NCI-H460 (cell line): ENCODE measurements at regions not wholly inside any gene's neighbourhood (a gene's known extent, or its start where the extent isn't known, plus 50 kb on each side); places are given as distances from the start of the nearest gene placed in this dataset.

ENCODE experiments used
- DNase-seq: peaks from one replicate; pipeline ENCODE4 v3.0.0-alpha.2; 2016; ENCODE audit warnings: low read depth; ENCODE audit errors: extremely low read depth

DNA sequence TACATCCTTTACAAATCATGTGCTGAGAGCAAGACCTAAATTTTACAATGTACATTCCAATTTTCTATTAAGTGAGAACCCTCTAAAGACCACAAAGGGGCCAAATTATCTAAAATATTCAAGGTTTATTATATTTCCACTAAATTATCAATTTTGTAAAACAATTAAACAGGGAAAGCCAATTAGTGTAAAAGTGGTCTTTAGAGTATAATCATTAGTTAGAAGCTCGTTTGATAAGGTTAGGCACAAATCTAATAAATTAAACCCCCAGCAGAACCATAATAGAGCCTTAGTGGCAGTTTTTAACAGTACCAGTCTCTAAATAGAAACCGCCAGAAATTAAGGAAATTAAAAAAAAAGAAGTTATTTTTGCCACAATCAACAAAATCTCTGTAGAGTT lies 249.1 kb upstream of the MANEA start:
- DNase-seq: no peak

DNA sequence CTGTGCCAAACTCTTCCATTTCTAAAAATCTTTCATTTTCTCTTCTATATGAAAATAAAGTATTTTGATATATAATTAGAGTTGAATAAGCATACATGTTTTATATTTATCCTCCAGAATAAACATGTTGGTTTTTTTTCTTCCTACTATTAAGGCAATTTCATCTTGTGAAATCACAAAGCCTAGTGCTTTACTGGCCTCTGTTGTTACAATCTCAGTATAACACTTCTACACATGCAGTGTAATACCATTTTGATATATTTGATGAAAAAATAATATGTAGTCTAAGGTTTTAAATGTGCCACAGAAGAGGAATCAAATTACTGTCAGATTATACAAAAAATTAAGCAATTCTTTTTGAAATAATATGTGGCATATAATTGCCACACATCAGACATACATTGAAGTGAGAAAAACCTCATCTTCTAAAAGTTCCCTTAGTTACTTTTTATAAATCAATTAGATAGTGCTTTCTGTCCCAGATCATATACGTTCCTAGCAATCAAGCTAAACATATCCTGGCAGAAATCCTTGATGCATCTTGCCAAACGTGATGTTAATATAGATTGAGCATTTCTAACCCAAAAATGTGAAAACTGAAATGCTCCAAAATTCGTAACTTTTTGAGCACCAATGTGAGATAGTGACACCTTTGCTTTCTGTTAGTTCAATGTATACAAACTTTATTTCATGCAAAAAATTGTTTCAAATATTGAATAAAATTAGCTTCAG lies 225.1 kb upstream of the MANEA start:
- no peak for DNase-seq

DNA sequence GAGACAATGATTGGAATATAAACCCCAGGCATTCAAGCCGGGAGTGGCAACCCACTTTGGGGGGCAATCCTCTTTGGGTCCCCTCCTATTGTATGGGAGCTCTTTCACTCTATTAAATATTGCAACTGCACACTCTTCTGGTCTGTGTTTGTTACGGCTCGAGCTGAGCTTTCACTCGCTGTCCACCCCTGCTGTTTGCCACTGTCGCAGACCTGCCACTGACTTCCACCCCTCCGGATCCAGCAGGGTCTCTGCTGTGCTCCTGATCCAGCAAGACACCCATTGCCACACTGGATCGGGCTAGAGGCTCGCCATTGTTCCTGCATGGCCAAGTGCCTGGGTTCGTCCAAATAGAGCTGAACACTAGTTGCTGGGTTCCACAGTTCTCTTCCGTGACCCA lies 222.8 kb upstream of the MANEA start:
- DNase-seq: no peak

DNA sequence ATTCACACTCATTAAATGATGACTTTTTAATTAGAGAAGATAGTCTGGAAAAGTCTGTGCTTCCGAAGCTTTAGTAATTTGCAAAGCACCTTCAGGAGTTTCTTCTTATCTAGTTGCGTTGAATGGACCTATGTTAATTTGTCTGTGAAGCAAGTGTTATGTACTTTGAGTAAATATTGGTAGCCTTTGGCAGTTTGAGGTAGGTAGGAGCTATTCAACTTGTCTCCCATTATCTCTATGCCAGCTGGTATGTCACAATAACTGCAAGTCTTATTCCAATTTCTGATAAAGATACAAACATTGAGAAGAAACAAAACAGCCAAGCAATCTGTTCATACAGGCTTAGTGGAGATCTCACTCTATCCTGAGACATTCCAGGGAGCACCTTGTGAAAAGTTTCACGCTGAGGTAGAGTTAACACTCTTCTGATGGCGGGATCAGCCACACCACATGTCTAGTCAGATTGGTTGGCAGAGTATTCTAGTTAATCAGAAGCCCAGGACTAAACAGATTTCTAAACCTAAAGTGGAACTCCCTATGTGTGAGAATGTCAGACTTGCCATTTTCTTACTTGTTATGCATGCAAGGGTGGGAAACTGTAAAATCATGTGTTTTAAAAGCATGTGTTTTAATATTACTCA lies 219.8 kb upstream of the MANEA start:
- DNase-seq: no peak

DNA sequence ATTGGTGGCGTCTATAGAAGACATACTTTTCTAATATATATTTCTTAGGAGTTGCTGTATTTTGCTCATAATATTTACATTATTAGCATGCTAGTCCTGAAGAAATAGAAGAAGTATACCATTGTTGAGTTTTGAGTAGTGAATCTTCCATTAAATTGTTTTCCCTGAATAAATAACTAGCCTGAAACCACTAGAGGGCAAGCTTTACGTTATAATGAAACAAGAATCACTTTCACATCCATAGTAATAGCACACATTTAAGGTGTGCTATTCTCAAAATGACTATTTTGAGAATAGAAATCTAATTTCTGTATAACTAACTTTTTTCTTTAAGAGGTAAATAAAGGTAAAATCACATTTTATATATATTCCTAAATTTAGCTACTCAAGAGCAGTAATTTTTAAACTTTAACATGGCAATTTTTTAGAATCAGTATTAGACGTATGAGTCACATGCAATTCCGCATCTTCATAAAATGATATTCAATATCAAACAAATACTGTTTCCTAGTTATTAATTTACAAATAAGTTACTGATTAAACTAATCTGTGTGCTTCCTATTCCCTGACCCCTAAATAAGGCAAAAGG lies 213.2 kb upstream of the MANEA start:
- DNase-seq: peak; percentile 15

DNA sequence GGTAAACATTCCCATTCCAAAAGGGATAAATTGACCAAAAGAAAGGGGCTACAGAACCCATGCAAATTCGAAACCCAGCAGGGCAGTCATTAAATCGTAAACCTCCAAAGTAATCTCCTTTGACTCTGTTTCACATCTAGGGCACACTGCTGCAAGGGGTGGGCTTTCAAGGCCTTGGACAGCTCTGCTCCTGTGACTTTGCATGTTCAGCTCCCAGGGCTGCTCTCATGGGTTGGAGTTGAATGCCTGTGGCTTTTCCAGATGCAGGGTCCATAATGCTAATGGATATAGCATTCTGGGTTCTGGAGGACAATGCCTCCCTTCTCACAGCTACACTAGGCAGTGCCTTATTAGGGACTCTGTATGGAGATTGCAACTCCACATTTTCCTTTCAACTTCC lies 211.9 kb upstream of the MANEA start:
- DNase-seq: no peak

DNA sequence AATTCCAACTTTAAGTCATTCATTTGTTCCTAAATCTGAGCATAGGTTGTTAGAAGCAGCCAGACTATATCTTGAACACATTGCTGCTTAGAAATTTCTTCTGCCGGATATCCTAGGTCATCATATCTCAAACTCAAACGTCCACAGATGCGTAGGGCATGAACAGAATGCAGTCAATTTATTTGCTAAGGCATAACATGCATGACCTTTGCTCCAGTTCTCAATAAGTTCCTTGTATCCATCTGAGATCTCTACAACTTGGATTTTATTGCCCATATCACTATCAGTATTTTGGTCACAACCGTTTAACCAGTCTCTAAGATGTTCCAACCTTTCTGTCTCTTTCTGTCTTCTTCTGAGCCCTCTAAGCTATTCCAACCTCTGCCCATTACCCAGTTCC lies 210.9 kb upstream of the MANEA start:
- DNase-seq: no peak

DNA sequence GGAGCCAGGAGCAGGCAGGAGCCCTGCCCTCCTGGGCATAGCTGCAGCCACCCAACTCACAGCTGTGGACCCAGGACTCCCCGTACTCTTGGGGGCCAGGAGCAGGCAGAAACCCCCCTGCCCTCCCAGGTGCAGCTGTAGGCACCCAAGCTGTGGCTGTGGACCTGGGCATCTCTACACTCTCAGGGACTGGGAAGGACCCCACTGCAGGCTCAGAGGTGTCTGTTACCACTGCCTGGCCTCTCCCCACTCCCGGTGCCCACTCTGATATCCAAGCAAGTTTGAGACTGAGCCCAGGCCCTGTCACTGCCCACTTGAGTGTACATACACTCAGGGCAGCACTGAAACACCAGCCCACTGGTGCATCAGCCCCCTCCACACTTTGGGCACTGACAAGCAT lies 193.5 kb upstream of the MANEA start:
- no peak for DNase-seq

DNA sequence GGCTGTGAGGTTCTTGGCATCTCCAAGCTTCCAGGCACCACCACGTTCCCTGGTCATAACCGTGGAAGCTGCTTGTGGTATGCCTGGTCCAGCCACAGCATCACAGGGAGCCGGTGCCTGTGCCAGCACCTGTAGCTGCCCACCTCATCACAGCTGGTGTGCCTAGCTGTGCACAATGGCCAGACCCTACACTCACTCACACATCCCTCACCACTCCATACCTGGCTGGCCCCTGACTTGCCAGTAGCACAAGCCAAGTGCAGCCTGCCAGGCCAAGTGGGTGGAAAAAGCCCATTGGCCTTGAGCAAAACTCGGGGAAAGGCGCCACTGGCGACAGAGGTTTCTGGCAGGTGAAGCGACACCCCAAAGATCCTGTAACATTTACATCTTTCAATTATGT lies 192.3 kb upstream of the MANEA start:
- no peak for DNase-seq

DNA sequence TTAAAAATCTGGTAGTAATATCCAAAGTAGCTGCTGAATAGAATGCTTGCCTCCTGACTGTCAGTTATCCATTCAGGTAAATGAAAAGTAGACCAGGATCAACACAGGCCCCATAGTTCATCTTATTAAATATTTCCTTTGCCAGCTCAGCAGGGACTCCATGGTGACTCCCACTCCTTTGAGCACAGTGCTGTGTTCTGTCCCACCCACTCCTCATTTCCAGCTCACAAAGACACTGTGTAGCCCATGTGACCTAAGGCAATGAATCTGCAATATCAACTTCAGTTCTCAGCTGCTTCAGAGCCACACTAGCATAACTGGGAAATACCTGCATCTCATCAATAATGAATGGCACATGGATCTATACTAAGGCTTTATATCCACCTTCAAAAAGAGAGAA lies 189.5 kb upstream of the MANEA start:
- DNase-seq: no peak

DNA sequence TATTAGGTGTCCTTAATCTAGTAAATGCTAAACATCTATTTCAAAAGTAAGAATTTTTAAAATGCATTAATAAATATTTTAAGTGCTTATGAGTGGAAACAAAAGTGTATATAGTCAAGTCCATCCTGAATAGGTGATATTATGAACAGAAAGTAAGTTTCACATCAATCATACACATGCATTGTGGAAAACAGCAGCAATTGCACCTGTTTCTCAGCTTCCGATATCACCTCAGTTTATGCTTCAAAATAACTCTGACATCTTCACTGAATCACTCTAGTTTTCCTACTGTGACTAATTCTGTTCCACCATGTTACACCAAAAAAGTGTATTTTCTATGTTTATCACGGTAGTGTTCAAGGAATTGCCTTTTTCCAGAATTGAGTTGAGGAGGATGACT lies 172.6 kb upstream of the MANEA start:
- DNase-seq: no peak

DNA sequence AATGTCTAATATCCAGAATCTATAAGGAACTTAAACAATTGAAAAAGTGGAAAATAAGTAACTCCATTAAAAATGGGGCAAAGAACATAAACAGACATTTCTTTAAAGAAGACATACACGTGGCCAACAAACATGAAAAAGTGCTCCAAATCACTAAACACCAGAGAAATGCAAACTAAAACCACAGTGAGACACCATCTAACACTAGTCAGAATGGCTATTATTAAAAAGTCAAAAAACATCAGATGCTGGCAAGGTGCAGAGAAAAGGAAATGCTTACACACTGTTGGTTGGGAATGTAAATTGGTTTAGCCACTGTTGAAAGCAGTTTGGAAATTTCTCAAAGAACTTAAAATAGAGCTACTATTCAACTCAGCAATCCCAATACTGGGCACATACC lies 169.2 kb upstream of the MANEA start:
- DNase-seq: no peak

DNA sequence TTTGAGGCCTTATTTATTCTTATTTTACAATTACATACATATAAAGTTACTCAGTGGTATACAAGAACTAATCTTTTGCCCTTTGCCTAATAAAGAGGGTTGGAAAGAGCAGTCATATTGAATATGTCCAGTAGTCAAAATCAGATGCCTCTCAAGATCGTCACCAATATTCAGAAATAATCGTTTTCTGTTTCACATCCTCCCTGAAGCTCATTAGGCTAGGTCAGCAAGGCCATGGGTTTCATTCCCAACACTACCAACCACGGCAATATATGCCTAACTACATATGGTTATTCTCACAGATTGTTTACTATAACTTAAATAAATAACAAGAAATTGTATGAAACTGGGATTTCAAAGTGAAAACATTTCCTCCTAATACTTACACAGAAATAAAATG lies 167.2 kb upstream of the MANEA start:
- DNase-seq: no peak

DNA sequence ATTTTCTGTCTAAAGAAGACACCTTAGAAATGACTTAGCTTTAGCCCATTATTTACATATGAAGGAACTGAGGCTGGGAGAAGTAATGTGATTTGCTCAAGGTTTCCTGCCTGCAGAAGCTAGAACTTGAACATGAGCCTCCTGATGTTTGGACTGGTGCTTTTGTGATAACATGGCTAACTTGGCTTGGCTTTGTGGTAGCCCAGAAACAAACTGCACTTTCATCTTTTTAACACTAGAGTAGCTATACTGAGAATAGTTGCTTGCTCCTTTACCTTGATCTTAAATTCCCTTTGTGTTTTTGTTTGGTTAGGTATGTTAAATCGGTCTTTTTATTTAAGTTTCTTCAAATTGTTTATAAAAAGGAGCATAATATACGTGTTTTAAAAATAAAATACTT lies 163.5 kb upstream of the MANEA start:
- DNase-seq: no peak

DNA sequence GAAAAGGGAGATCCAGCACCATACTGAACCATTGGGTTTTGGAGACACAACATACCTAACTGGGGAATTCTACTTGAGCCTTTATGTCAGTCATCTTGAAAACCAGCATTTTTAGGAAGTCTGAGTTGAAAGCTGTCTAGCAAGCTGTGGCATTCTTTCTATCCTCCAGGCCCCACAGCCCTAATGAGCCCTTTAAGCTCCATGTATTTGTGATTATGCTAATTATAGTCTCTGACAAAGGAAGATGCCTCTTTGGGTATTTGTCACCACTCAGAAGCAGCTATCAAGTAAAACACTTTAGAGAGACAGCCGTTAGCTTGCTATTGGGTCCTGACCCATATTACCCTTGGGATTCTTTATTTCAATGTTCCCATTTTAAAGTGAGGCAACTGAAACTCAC lies 159.5 kb upstream of the MANEA start:
- DNase-seq: no peak

DNA sequence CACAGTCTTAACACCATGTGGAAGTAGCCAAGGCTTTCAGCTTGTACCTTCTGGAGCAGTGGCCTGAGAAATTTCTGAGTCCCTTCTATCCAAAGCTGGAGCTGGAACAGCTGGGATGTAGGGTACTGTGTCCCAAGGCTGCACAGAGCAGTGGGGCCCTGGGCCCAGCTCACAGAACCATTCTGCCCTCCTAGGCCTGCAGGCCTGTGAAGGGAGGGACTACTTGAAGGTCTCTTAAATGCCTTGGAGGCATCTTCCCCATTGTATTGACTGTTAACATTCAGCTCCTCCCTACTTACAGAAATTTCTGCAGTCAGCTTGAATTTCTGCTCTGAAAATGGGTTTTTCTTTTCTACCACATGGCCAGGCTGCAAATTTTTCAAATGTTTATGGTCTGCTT lies 156.5 kb upstream of the MANEA start:
- DNase-seq: no peak

DNA sequence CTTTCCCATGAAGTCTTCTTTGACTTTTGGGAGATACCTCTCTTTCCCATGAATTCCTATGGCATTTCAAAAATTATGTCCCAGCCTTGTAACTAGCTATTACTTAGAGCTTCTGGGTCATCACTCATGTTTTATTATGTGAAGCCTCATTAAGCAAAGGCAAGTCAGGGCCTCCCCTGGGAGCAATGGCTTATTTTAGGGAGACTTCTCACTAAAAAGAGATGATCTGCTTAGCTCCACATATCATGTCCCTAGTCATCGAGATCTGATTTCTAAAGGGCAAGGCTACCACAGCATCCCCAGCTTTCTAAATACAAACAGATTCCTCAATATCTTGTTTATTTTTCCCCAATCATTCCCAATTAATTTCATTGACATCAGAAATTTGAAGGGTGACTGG lies 154.0 kb upstream of the MANEA start:
- DNase-seq: no peak

DNA sequence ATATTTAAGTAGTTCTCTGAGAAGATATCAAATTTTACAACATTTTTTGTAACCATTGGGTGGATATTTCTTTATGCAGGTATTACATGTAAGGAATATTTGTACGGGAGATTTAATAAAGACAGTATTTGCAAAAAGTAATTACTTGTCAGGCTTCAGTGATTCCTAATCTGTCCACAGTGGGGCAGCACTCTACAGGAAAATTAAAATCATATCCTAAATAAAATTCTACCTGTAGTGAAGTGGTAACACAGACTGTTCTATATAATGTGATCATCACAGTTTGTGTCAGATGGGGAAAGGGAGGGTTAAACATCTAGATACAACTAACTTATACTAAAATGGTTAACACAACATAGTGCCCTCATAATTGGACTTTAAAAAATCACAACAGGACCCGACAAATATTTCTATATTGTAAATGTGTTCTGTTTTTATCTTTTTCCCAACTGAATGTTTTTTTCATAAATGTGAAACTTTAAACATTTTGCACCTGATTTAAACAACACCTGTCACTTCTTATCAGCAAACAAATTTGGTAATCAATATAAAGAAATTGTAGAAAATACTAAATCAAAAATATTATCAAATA lies 145.6 kb upstream of the MANEA start:
- peak; percentile 14 for DNase-seq

DNA sequence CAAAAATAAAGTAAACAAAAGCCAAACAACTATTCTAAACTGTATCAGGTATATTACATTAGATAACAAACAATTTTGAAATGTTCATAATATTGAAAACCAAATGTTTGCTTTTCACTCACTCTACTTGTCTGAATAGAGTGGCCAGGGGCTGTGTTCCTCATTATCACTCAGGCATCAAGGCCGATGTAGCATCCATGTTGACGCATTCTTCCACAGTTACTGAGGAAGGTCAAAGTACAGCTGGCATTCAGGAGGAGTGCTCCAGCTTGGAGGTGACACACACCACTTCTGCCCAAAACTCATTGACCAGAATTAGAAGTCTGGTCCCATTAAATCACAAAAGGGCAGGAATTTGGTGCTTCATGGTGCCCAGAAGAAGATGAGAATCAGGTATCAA lies 137.6 kb upstream of the MANEA start:
- DNase-seq: no peak

DNA sequence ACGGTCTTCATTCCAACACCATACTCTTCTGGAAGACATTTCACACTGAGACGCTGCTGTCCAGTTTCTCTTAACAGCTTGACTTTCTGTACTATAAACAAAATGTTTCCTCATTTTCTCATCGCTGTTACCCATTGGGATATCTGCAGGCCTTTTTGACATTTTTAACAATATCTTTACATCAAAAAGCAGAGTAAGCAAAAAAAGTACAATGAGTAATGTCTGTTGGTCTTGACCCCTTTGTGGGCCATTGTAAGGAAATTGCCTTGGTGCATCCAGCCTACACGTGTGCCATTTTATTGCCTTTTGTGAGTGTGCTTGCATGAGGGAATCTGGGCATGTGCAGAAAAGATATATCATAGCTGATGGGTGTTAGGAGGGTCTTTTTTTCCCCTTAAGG lies 129.1 kb upstream of the MANEA start:
- no peak for DNase-seq

DNA sequence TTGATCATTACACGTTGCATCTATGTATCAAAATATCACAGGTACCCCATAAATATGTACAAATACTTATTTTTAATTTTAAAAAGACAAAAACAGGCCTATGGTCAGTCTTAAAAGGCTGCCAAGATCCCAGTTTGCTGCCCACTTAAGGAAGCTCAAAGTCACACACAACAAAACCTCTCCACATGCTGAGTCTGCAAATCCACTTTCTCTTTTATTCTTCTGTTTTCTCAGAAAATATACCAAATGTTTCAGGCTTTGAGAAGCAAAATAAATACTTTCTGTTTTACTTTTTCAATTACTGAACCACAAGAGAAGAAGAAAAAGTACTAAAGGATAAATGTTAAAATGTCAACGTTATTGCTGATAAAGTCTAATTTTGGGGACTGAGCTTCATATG lies 107.8 kb upstream of the MANEA start:
- no peak for DNase-seq

DNA sequence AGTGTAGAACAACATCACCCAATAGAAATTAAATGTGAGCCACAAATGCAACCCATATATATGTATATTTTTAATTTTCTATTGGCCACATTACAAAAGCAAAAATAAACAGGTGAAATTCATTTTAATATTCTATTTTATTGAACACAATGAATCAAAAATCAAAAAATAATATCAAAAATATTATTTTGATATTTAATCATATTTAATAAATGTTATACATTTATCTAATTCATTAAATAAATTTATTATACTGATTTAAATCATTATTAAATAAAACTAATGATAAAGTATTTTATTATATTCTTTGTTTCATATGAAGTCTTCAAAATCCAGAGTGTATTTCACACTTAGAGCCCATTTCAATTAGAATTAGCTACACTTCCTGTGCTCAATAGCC lies 98.4 kb upstream of the MANEA start:
- DNase-seq: no peak
